ENCODE measurements at regions not wholly inside any gene's neighbourhood (a gene's known extent, or its start where the extent isn't known, plus 50 kb on each side); places are given as distances from the start of the nearest gene placed in this dataset.

- H3K36me3 ChIP-seq (ENCODE audit: insufficient read depth, low read length), result no peaks in the 10 kb centered on the region
- H3K4me1 ChIP-seq (ENCODE audit: control insufficient read depth, insufficient read depth, low read length, unreplicated experiment), result peaks cover 8% of the 10 kb centered on the region
- H3K4me3 ChIP-seq (ENCODE audit: low read depth, low read length), result no peak overlapping the region
- no peak overlapping the region for H3K27ac ChIP-seq (ENCODE audit: low read depth, low read length)
- peaks cover 15% of the 10 kb centered on the region for H3K27me3 ChIP-seq (ENCODE audit: insufficient read depth, low read length)
- H3K79me2 ChIP-seq (ENCODE audit: control insufficient read depth, insufficient read depth, low read length, unreplicated experiment), result no peaks in the 10 kb centered on the region
- no peak overlapping the region for H2AFZ ChIP-seq (ENCODE audit: low read length, unreplicated experiment)
Measured at GRCh38 chr12:94786906-94787305, 136.5 kb upstream of the TMCC3 start.

- Histone ChIP-seq H2AFZ (ENCODE audit: low read length, unreplicated experiment) (no peak overlapping the region), H3K79me2 (ENCODE audit: control insufficient read depth, insufficient read depth, low read length, unreplicated experiment) (no peaks in the 10 kb centered on the region), H3K4me3 (ENCODE audit: low read depth, low read length) (no peak overlapping the region)
Measured at GRCh38 chr12:94783862-94784261, 133.5 kb upstream of the TMCC3 start.

GRCh38 chr12:94783343-94783742 lies 133.0 kb upstream of the TMCC3 start:
- H3K36me3 ChIP-seq (ENCODE audit: insufficient read depth, low read length), result no peaks in the 10 kb centered on the region
- no peak overlapping the region for H3K4me3 ChIP-seq (ENCODE audit: low read depth, low read length)
- H2AFZ ChIP-seq (ENCODE audit: low read length, unreplicated experiment), result no peak overlapping the region
- H3K79me2 ChIP-seq (ENCODE audit: control insufficient read depth, insufficient read depth, low read length, unreplicated experiment), result no peaks in the 10 kb centered on the region
- peaks cover under 1% of the 10 kb centered on the region; the same call in 1 of the 2 replicates for H3K27me3 ChIP-seq (ENCODE audit: insufficient read depth, low read length)
- peaks cover 14% of the 10 kb centered on the region for H3K4me1 ChIP-seq (ENCODE audit: control insufficient read depth, insufficient read depth, low read length, unreplicated experiment)
- H3K27ac ChIP-seq (ENCODE audit: low read depth, low read length), result no peak overlapping the region

More at GRCh38 chr12:94783862-94784261, 133.5 kb upstream of the TMCC3 start:
- Histone ChIP-seq H3K36me3 (ENCODE audit: insufficient read depth, low read length) (no peaks in the 10 kb centered on the region), H3K27ac (ENCODE audit: low read depth, low read length) (no peak overlapping the region), H3K4me1 (ENCODE audit: control insufficient read depth, insufficient read depth, low read length, unreplicated experiment) (peaks cover 14% of the 10 kb centered on the region), H3K27me3 (ENCODE audit: insufficient read depth, low read length) (no peaks in the 10 kb centered on the region; the same call in 1 of the 2 replicates)

DNA sequence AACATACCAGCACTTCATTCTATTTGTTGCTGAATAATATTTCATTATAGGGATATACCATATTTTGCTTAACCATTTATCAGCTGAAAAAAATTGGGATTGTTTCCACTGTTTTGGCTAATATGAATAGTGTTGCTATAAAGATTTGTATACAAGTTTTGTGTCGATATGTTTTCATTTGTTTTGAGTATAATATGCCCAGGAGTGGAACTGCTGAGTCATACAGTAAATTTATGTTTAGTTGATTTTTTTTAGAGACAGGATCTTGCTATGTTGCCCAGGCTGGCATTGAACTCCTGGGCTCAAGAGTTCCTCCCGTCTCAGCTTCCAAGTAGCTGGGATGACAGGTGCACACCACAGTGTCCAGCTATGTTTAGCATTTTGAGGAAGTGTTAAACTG lies 131.5 kb upstream of the TMCC3 start:
- no peaks in the 10 kb centered on the region for H3K79me2 ChIP-seq (ENCODE audit: control insufficient read depth, insufficient read depth, low read length, unreplicated experiment)
- no peak overlapping the region for H3K4me3 ChIP-seq (ENCODE audit: low read depth, low read length)
- no peaks in the 10 kb centered on the region for H3K36me3 ChIP-seq (ENCODE audit: insufficient read depth, low read length)

GRCh38 chr12:94779485-94779884 lies 129.1 kb upstream of the TMCC3 start:
- H3K4me1 ChIP-seq (ENCODE audit: control insufficient read depth, insufficient read depth, low read length, unreplicated experiment), result peaks cover 14% of the 10 kb centered on the region
- H3K27me3 ChIP-seq (ENCODE audit: insufficient read depth, low read length), result peaks cover 39% of the 10 kb centered on the region
- no peak overlapping the region for H3K27ac ChIP-seq (ENCODE audit: low read depth, low read length)
- H3K36me3 ChIP-seq (ENCODE audit: insufficient read depth, low read length), result no peaks in the 10 kb centered on the region
- no peak overlapping the region for H2AFZ ChIP-seq (ENCODE audit: low read length, unreplicated experiment)
- H3K4me3 ChIP-seq (ENCODE audit: low read depth, low read length), result no peak overlapping the region
- no peaks in the 10 kb centered on the region for H3K79me2 ChIP-seq (ENCODE audit: control insufficient read depth, insufficient read depth, low read length, unreplicated experiment)

More for the DNA sequence above, 131.5 kb upstream of the TMCC3 start:
- no peak overlapping the region for H2AFZ ChIP-seq (ENCODE audit: low read length, unreplicated experiment)
- no peak overlapping the region for H3K27ac ChIP-seq (ENCODE audit: low read depth, low read length)
- H3K4me1 ChIP-seq (ENCODE audit: control insufficient read depth, insufficient read depth, low read length, unreplicated experiment), result peaks cover 14% of the 10 kb centered on the region
- peaks cover 16% of the 10 kb centered on the region for H3K27me3 ChIP-seq (ENCODE audit: insufficient read depth, low read length)

- Histone ChIP-seq H3K27me3 (ENCODE audit: insufficient read depth, low read length) (peaks cover 50% of the 10 kb centered on the region), H3K36me3 (ENCODE audit: insufficient read depth, low read length) (no peaks in the 10 kb centered on the region), H3K79me2 (ENCODE audit: control insufficient read depth, insufficient read depth, low read length, unreplicated experiment) (no peaks in the 10 kb centered on the region), H2AFZ (ENCODE audit: low read length, unreplicated experiment) (no peak overlapping the region), H3K27ac (ENCODE audit: low read depth, low read length) (no peak overlapping the region), H3K4me3 (ENCODE audit: low read depth, low read length) (no peak overlapping the region), H3K4me1 (ENCODE audit: control insufficient read depth, insufficient read depth, low read length, unreplicated experiment) (peaks cover 6% of the 10 kb centered on the region)
Measured at GRCh38 chr12:94777936-94778335, 127.6 kb upstream of the TMCC3 start.

DNA sequence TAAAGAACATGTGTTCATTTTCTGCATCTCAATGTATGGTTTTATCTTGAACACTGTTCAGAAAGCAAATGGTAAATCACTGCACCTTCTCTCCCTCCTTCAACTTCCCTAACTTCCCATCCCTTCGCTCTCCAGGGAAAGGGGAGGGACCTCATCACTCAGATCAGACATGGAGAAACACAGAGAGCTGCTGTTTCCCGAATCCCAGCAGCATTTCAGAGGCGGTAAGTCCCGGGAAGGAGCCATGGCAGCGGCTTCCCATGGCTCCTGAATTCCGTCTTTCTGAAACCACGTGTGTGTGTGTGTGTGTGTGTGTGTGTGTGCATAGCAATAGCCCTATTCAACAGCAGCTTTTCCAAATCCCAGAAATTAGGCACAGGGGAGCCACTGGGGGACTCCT lies 125.4 kb upstream of the TMCC3 start:
- H3K4me3 ChIP-seq (ENCODE audit: low read depth, low read length), result no peak overlapping the region
- H3K79me2 ChIP-seq (ENCODE audit: control insufficient read depth, insufficient read depth, low read length, unreplicated experiment), result no peaks in the 10 kb centered on the region
- H2AFZ ChIP-seq (ENCODE audit: low read length, unreplicated experiment), result no peak overlapping the region
- H3K27ac ChIP-seq (ENCODE audit: low read depth, low read length), result no peak overlapping the region
- peaks cover 60% of the 10 kb centered on the region for H3K27me3 ChIP-seq (ENCODE audit: insufficient read depth, low read length)
- H3K36me3 ChIP-seq (ENCODE audit: insufficient read depth, low read length), result no peaks in the 10 kb centered on the region
- H3K4me1 ChIP-seq (ENCODE audit: control insufficient read depth, insufficient read depth, low read length, unreplicated experiment), result peaks cover 6% of the 10 kb centered on the region

- Histone ChIP-seq H2AFZ (ENCODE audit: low read length, unreplicated experiment) (no peak overlapping the region), H3K79me2 (ENCODE audit: control insufficient read depth, insufficient read depth, low read length, unreplicated experiment) (no peaks in the 10 kb centered on the region), H3K27me3 (ENCODE audit: insufficient read depth, low read length) (peaks cover 58% of the 10 kb centered on the region), H3K4me1 (ENCODE audit: control insufficient read depth, insufficient read depth, low read length, unreplicated experiment) (no peaks in the 10 kb centered on the region), H3K4me3 (ENCODE audit: low read depth, low read length) (no peak overlapping the region), H3K27ac (ENCODE audit: low read depth, low read length) (no peak overlapping the region), H3K36me3 (ENCODE audit: insufficient read depth, low read length) (no peaks in the 10 kb centered on the region)
Measured at GRCh38 chr12:94771741-94772140, 121.4 kb upstream of the TMCC3 start.

DNA sequence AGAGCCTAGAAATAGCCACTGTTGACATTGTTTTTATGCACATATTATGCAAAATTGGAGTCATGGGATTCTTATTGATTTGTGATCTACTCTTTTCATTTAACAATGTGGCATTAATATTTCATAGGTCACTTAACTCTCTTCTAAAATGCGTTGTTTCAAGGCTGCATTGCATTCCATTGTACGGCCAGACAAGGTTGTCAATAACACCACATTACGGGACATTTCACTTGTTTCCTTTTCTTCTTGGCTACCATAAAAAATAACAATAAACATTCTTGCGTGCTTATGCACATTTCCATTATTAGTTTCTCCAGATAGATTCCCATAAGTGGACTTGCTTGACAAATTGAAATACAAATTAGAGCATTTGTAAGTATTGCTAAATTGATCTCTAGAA lies 120.8 kb upstream of the TMCC3 start:
- no peaks in the 10 kb centered on the region for H3K4me1 ChIP-seq (ENCODE audit: control insufficient read depth, insufficient read depth, low read length, unreplicated experiment)

DNA sequence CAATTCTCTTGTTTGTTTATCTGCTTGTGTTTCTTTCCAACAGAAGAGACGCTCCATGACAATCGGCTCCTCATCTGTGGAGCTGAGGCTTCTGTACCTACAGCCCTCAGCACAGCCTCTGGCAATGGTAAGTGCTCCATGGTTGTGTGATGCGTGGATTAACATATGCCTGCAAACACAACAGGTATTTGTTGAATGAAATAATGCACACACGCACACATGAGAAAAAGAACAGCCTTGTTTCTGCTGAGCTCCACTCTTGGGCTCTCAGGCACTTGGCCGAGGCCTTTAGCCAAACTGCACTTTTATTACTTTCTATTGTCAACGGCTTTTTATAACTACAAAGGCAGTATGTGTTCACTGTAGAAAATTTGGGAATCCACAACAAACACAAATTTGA lies 120.4 kb upstream of the TMCC3 start:
- H3K27ac ChIP-seq (ENCODE audit: low read depth, low read length), result no peak overlapping the region
- no peaks in the 10 kb centered on the region for H3K4me1 ChIP-seq (ENCODE audit: control insufficient read depth, insufficient read depth, low read length, unreplicated experiment)
- H3K27me3 ChIP-seq (ENCODE audit: insufficient read depth, low read length), result peaks cover 49% of the 10 kb centered on the region
- H3K79me2 ChIP-seq (ENCODE audit: control insufficient read depth, insufficient read depth, low read length, unreplicated experiment), result no peaks in the 10 kb centered on the region
- no peak overlapping the region for H3K4me3 ChIP-seq (ENCODE audit: low read depth, low read length)
- H2AFZ ChIP-seq (ENCODE audit: low read length, unreplicated experiment), result no peak overlapping the region
- H3K36me3 ChIP-seq (ENCODE audit: insufficient read depth, low read length), result no peaks in the 10 kb centered on the region

More for the DNA sequence above, 120.8 kb upstream of the TMCC3 start:
- no peak overlapping the region for H3K4me3 ChIP-seq (ENCODE audit: low read depth, low read length)
- H3K27ac ChIP-seq (ENCODE audit: low read depth, low read length), result no peak overlapping the region
- H3K79me2 ChIP-seq (ENCODE audit: control insufficient read depth, insufficient read depth, low read length, unreplicated experiment), result no peaks in the 10 kb centered on the region
- H2AFZ ChIP-seq (ENCODE audit: low read length, unreplicated experiment), result no peak overlapping the region
- H3K36me3 ChIP-seq (ENCODE audit: insufficient read depth, low read length), result no peaks in the 10 kb centered on the region
- peaks cover 53% of the 10 kb centered on the region for H3K27me3 ChIP-seq (ENCODE audit: insufficient read depth, low read length)

DNA sequence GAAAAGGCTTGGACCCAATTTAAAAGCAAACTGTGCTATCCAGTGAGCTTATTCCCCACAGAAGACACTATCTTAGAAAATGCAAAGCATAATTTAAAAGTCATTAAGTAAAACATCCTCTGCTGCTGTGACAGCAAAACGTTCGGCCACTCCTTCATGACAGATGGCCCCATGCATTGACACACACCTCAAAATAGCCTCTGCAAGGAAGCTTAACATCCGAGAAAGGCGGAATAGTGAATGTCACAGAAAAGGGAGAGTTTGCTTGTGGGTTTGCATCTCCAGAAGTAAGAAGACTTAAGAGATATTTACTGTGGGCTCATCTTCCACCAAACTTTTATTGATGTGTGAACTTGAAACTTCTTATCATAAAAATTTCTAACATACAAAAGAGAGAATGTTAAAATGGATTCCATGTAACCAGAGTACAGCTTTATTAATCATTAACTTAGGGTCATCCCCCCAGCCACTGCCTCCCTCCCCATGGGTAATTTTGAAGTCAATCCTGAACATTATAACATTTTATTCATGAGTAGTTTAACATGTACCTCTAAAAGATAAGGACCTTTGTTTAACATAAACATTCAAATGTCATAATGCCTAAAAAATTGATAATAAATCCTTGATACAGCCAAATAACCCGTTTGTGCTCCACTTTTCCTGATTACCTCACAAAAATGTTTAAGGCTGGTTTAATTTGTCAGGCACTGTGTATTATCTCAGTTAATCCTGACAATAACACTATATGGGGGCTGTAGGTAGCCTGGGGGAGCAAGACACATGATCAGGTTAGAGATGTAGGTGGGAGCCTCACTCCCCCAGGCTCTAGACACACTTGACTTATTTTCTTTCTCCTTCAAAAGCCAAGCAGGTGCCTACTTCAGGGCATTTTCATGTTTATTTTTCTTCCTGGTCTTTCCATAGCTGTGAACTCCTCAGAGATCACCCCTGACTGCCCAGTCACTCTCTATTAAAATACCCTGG lies 119.7 kb upstream of the TMCC3 start:
- no peak overlapping the region for H3K27ac ChIP-seq (ENCODE audit: low read depth, low read length)
- H3K79me2 ChIP-seq (ENCODE audit: control insufficient read depth, insufficient read depth, low read length, unreplicated experiment), result no peaks in the 10 kb centered on the region
- H2AFZ ChIP-seq (ENCODE audit: low read length, unreplicated experiment), result no peak overlapping the region
- no peaks in the 10 kb centered on the region for H3K36me3 ChIP-seq (ENCODE audit: insufficient read depth, low read length)
- H3K4me3 ChIP-seq (ENCODE audit: low read depth, low read length), result no peak overlapping the region
- peaks cover 42% of the 10 kb centered on the region for H3K27me3 ChIP-seq (ENCODE audit: insufficient read depth, low read length)
- no peaks in the 10 kb centered on the region for H3K4me1 ChIP-seq (ENCODE audit: control insufficient read depth, insufficient read depth, low read length, unreplicated experiment)
